ENCODE measurements at regions not wholly inside any gene's neighbourhood (a gene's known extent, or its start where the extent isn't known, plus 50 kb on each side); places are given as distances from the start of the nearest gene placed in this dataset.

DNA sequence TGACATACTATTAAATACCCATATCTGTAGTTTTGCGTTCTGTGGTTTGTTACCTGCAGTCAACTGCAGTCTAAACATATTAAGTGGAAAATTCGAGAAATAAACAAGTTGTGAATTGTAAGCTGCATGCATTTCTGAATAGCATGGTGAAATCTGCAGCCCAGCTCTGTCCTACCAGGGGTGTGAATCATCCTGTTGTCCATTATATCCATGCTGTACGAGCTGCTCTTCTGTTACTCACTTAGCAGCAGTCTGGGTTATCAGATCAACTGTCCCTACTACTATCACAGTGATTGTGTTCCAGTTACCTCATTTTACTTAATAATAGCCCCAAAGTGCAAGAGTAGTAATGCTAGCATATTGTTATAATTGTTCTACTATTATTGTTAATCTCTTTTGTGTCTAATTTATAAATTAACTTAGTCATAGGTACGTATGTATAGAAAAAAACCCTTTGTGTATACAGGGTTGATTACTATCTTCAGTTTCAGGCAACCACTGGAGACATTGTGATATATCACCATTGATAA, 173.7 kb upstream of the FAT4 start:
- Histone ChIP-seq H3K36me3 (ENCODE audit: control insufficient read depth, insufficient read depth, low read length) (no peaks in the 10 kb centered on the region), H2AFZ (ENCODE audit: low read length) (no peak overlapping the region), H3K4me2 (ENCODE audit: extremely low read depth, insufficient read depth, low read length) (no peak overlapping the region), H4K20me1 (ENCODE audit: control insufficient read depth, extremely low read depth, insufficient read depth, low read length) (no peaks in the 10 kb centered on the region), H3K4me1 (ENCODE audit: control insufficient read depth, extremely low read depth, insufficient read depth, low read length) (no peaks in the 10 kb centered on the region), H3K27ac (ENCODE audit: insufficient read depth, low read length) (no peak overlapping the region), H3K27me3 (ENCODE audit: control insufficient read depth, insufficient read depth, low read length) (no peaks in the 10 kb centered on the region), H3K9me3 (ENCODE audit: control insufficient read depth, insufficient read depth, low read depth, low read length) (no peaks in the 10 kb centered on the region), H3K79me2 (ENCODE audit: control insufficient read depth, insufficient read depth, low read length) (no peaks in the 10 kb centered on the region), H3K9ac (ENCODE audit: insufficient read depth, low read length) (no peak overlapping the region), H3K4me3 (replicated peaks in 1 of 4; ENCODE audit: control extremely low read depth in 1 of 4, insufficient read depth in 1 of 4, low read depth in 3 of 4, low read length in 4 of 4) (no peak overlapping the region)
- no peak for TF ChIP-seq EZH2 (IDR thresholded peaks at IDR 0.05; ENCODE audit: low read length, missing control alignments)
- TF ChIP-seq, protein P1, sequence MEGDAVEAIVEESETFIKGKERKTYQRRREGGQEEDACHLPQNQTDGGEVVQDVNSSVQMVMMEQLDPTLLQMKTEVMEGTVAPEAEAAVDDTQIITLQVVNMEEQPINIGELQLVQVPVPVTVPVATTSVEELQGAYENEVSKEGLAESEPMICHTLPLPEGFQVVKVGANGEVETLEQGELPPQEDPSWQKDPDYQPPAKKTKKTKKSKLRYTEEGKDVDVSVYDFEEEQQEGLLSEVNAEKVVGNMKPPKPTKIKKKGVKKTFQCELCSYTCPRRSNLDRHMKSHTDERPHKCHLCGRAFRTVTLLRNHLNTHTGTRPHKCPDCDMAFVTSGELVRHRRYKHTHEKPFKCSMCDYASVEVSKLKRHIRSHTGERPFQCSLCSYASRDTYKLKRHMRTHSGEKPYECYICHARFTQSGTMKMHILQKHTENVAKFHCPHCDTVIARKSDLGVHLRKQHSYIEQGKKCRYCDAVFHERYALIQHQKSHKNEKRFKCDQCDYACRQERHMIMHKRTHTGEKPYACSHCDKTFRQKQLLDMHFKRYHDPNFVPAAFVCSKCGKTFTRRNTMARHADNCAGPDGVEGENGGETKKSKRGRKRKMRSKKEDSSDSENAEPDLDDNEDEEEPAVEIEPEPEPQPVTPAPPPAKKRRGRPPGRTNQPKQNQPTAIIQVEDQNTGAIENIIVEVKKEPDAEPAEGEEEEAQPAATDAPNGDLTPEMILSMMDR (conservative IDR thresholded peaks at IDR 0.05 in 1 of 2, IDR thresholded peaks at IDR 0.05 in 1 of 2; ENCODE audit: low read depth in 1 of 2, low read length in 2 of 2): no peak
- DNase-seq (ENCODE audit: low read depth in 2 of 2): peak; percentile 19 to 47

DNA sequence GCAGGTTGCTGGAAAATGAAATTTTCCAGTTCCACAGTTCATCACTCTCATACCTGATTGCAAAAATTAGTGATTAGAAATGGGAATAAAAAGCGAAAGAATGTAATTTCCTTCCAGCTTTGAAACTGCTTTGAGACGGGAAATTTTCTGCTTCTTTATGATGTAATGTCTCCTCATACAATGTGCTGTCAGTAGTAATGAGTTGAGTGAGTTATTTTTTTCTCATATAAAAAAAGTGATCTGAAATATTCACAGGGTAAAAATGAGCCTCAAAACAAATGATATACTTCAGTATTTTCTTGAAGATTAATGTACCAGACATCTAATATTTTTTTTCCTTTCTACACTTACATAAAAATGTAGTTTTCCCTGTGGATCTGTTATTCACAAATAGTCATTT, 179.1 kb upstream of the FAT4 start:
- Histone ChIP-seq H3K79me2 (ENCODE audit: control insufficient read depth, insufficient read depth, low read length) (no peaks in the 10 kb centered on the region), H3K4me1 (ENCODE audit: control insufficient read depth, extremely low read depth, insufficient read depth, low read length) (no peaks in the 10 kb centered on the region), H4K20me1 (ENCODE audit: control insufficient read depth, extremely low read depth, insufficient read depth, low read length) (no peaks in the 10 kb centered on the region), H3K27me3 (ENCODE audit: control insufficient read depth, insufficient read depth, low read length) (no peaks in the 10 kb centered on the region), H2AFZ (ENCODE audit: low read length) (no peak overlapping the region), H3K9ac (ENCODE audit: insufficient read depth, low read length) (no peak overlapping the region), H3K4me2 (ENCODE audit: extremely low read depth, insufficient read depth, low read length) (no peak overlapping the region), H3K27ac (ENCODE audit: insufficient read depth, low read length) (no peak overlapping the region), H3K9me3 (ENCODE audit: control insufficient read depth, insufficient read depth, low read depth, low read length) (no peaks in the 10 kb centered on the region), H3K36me3 (ENCODE audit: control insufficient read depth, insufficient read depth, low read length) (no peaks in the 10 kb centered on the region), H3K4me3 (replicated peaks in 1 of 4; ENCODE audit: control extremely low read depth in 1 of 4, insufficient read depth in 1 of 4, low read depth in 3 of 4, low read length in 4 of 4) (no peak overlapping the region)
- no peak for TF ChIP-seq EZH2 (IDR thresholded peaks at IDR 0.05; ENCODE audit: low read length, missing control alignments)
- TF ChIP-seq, protein P1 (conservative IDR thresholded peaks at IDR 0.05 in 1 of 2, IDR thresholded peaks at IDR 0.05 in 1 of 2; ENCODE audit: low read depth in 1 of 2, low read length in 2 of 2): no peak
- no peak for DNase-seq (ENCODE audit: low read depth in 2 of 2)

DNA sequence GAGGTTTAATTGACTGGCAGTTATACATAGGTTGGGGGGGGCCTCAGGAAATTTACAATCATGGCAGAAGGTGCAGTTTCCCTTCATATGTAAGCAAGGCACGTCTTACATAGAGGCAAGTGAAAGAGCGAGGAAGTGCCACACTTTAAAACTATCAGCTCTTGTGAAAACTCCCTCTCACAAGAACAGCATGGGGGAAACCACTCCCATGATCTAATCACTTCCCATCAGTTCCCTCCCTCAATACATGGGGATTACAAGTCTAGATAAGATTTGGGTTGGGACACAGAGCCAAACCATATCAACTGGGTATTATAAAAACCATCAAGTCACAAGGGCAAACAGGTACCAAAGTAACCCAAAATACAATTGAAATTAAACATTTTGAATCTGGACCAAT, 182.0 kb upstream of the FAT4 start:
- no peaks in the 10 kb centered on the region for H3K9me3 ChIP-seq (ENCODE audit: control insufficient read depth, insufficient read depth, low read depth, low read length)
- TF ChIP-seq EZH2 (IDR thresholded peaks at IDR 0.05; ENCODE audit: low read length, missing control alignments): no peak
- TF ChIP-seq, protein P1 (conservative IDR thresholded peaks at IDR 0.05 in 1 of 2, IDR thresholded peaks at IDR 0.05 in 1 of 2; ENCODE audit: low read depth in 1 of 2, low read length in 2 of 2): no peak

More for the DNA sequence above, 182.0 kb upstream of the FAT4 start:
- Histone ChIP-seq H3K9ac (ENCODE audit: insufficient read depth, low read length) (no peak overlapping the region), H3K4me3 (replicated peaks in 1 of 4; ENCODE audit: control extremely low read depth in 1 of 4, insufficient read depth in 1 of 4, low read depth in 3 of 4, low read length in 4 of 4) (no peak overlapping the region), H3K4me1 (ENCODE audit: control insufficient read depth, extremely low read depth, insufficient read depth, low read length) (no peaks in the 10 kb centered on the region), H3K27me3 (ENCODE audit: control insufficient read depth, insufficient read depth, low read length) (no peaks in the 10 kb centered on the region), H2AFZ (ENCODE audit: low read length) (no peak overlapping the region), H3K36me3 (ENCODE audit: control insufficient read depth, insufficient read depth, low read length) (no peaks in the 10 kb centered on the region), H3K79me2 (ENCODE audit: control insufficient read depth, insufficient read depth, low read length) (no peaks in the 10 kb centered on the region), H3K27ac (ENCODE audit: insufficient read depth, low read length) (no peak overlapping the region), H4K20me1 (ENCODE audit: control insufficient read depth, extremely low read depth, insufficient read depth, low read length) (no peaks in the 10 kb centered on the region), H3K4me2 (ENCODE audit: extremely low read depth, insufficient read depth, low read length) (no peak overlapping the region)
- DNase-seq (ENCODE audit: low read depth in 2 of 2): no peak

All from fibroblast of lung (primary cell).